MM.1S (cell line): ENCODE measurements at regions not wholly inside any gene's neighbourhood (a gene's known extent, or its start where the extent isn't known, plus 50 kb on each side); places are given as distances from the start of the nearest gene placed in this dataset.

Experiments used
- DNase-seq: peaks from one replicate; pipeline ENCODE4 v3.0.0-alpha.2; 2015
- H2AFZ ChIP-seq: fragments of 300-600 bp; sonication (generic); 2 replicates; pipeline ENCODE4 v1.6.0; 2016; ENCODE audit warnings: antibody characterized with exemption, low read length
- H3F3A ChIP-seq: fragments of 300-600 bp; sonication (generic); 2 replicates; pipeline ENCODE4 v1.6.1; 2016; ENCODE audit warnings: mild to moderate bottlenecking, antibody characterized with exemption, low read length, moderate library complexity, mixed read lengths; ENCODE audit not compliant: insufficient read depth
- H3K27ac ChIP-seq: fragments of 300-600 bp; sonication (generic); 2 replicates; pipeline ENCODE4 v1.5.1; 2016; ENCODE audit warnings: mild to moderate bottlenecking, low read length
- H3K27me3 ChIP-seq: fragments of 300-600 bp; sonication (generic); replicated peaks from 2 replicates; pipeline ENCODE4 v1.6.0; 2016; ENCODE audit warnings: low read length; ENCODE audit not compliant: insufficient read depth
- H3K36me3 ChIP-seq: fragments of 300-600 bp; sonication (generic); replicated peaks from 2 replicates; pipeline ENCODE4 v1.6.1; 2016; ENCODE audit warnings: mild to moderate bottlenecking, low read length, mixed read lengths; ENCODE audit not compliant: insufficient read depth
- H3K4me1 ChIP-seq: fragments of 300-600 bp; sonication (generic); 2 replicates; pipeline ENCODE4 v1.6.1; 2016; ENCODE audit warnings: low read length, mixed read lengths
- H3K4me2 ChIP-seq: fragments of 300-600 bp; sonication (generic); 2 replicates; pipeline ENCODE4 v1.6.0; 2016; ENCODE audit warnings: low read depth, low read length
- H3K4me3 ChIP-seq: fragments of 300-600 bp; sonication (generic); 2 replicates; pipeline ENCODE4 v1.5.1; 2016; ENCODE audit warnings: low read length, mixed read lengths
- H3K79me2 ChIP-seq: fragments of 300-600 bp; sonication (generic); 2 replicates; pipeline ENCODE4 v1.6.1; 2016; ENCODE audit warnings: mixed run types, low read length, mixed read lengths
- H3K9ac ChIP-seq: fragments of 300-600 bp; sonication (generic); 2 replicates; pipeline ENCODE4 v1.6.1; 2016; ENCODE audit warnings: low read length, mixed read lengths
- H3K9me2 ChIP-seq: fragments of 300-600 bp; sonication (generic); replicated peaks from 2 replicates; pipeline ENCODE4 v1.6.1; 2016; ENCODE audit warnings: mild to moderate bottlenecking, low read length, mixed read lengths; ENCODE audit not compliant: insufficient read depth
- H3K9me3 ChIP-seq: fragments of 300-600 bp; sonication (generic); replicated peaks from 2 replicates; pipeline ENCODE4 v1.6.1; 2016; ENCODE audit warnings: mild to moderate bottlenecking, low read length, mixed read lengths; ENCODE audit not compliant: insufficient read depth
- H4K20me1 ChIP-seq: fragments of 300-600 bp; sonication (generic); 2 replicates; pipeline ENCODE4 v1.6.1; 2016; ENCODE audit warnings: mild to moderate bottlenecking, low read length, moderate library complexity, mixed read lengths; ENCODE audit not compliant: insufficient read depth
- CTCF ChIP-seq: fragments of 300-600 bp; sonication (generic); IDR thresholded peaks from 2 replicates; pipeline ENCODE4 v1.5.1; 2016; ENCODE audit warnings: antibody characterized with exemption, low read length, mixed read lengths
- EZH2 ChIP-seq: fragments of 300-600 bp; sonication (generic); optimal IDR thresholded peaks from 2 replicates; pipeline ENCODE3; 2017; ENCODE audit warnings: low read depth, mild to moderate bottlenecking, antibody characterized with exemption, low read length, mixed read lengths
- EZH2phosphoT487 ChIP-seq: fragments of 300-600 bp; sonication (generic); IDR thresholded peaks from 2 replicates; pipeline ENCODE4 v1.6.1; 2018; ENCODE audit warnings: antibody characterized with exemption, low read length

- Histone ChIP-seq H3K27me3 (no peaks in the 10 kb centered on the region), H3K79me2 (no peaks in the 10 kb centered on the region), H3K9me2 (no peaks in the 10 kb centered on the region), H3K9me3 (no peaks in the 10 kb centered on the region), H3K27ac (no peak overlapping the region), H3K36me3 (no peaks in the 10 kb centered on the region), H3F3A (no peaks in the 10 kb centered on the region), H3K4me1 (no peaks in the 10 kb centered on the region), H3K4me2 (no peak overlapping the region), H4K20me1 (no peaks in the 10 kb centered on the region), H2AFZ (no peak overlapping the region), H3K9ac (no peak overlapping the region), H3K4me3 (no peak overlapping the region)
- DNase-seq, result no peak
- no peak for TF ChIP-seq EZH2phosphoT487
- TF ChIP-seq CTCF, result no peak
- no peak for TF ChIP-seq EZH2
Observed at GRCh38 chr11:29679996-29680395, 336.8 kb downstream of the KCNA4 start.

GRCh38 chr11:29676993-29677392 lies 339.8 kb downstream of the KCNA4 start:
- H2AFZ ChIP-seq, result no peak overlapping the region
- H3K27me3 ChIP-seq, result no peaks in the 10 kb centered on the region
- no peak overlapping the region for H3K4me3 ChIP-seq
- H3K27ac ChIP-seq, result no peak overlapping the region
- no peak for TF ChIP-seq EZH2phosphoT487
- H3K9me2 ChIP-seq, result no peaks in the 10 kb centered on the region
- H3K9me3 ChIP-seq, result no peaks in the 10 kb centered on the region
- DNase-seq, result no peak
- H3F3A ChIP-seq, result no peaks in the 10 kb centered on the region
- no peaks in the 10 kb centered on the region for H3K4me1 ChIP-seq
- H4K20me1 ChIP-seq, result no peaks in the 10 kb centered on the region
- no peaks in the 10 kb centered on the region for H3K79me2 ChIP-seq
- H3K36me3 ChIP-seq, result no peaks in the 10 kb centered on the region
- no peak overlapping the region for H3K4me2 ChIP-seq
- no peak overlapping the region for H3K9ac ChIP-seq

- Histone ChIP-seq H2AFZ (no peak overlapping the region), H3K4me1 (no peaks in the 10 kb centered on the region)
Observed at GRCh38 chr11:29669310-29669709, 347.5 kb downstream of the KCNA4 start.

GRCh38 chr11:29657709-29658108 lies 359.1 kb downstream of the KCNA4 start:
- Histone ChIP-seq H3K9me3 (no peaks in the 10 kb centered on the region), H2AFZ (no peak overlapping the region), H3K4me3 (no peak overlapping the region), H3K9me2 (no peaks in the 10 kb centered on the region), H3K4me2 (no peak overlapping the region), H3F3A (no peaks in the 10 kb centered on the region), H3K36me3 (no peaks in the 10 kb centered on the region), H4K20me1 (no peaks in the 10 kb centered on the region), H3K79me2 (no peaks in the 10 kb centered on the region), H3K27me3 (no peaks in the 10 kb centered on the region), H3K4me1 (no peaks in the 10 kb centered on the region), H3K9ac (no peak overlapping the region), H3K27ac (no peak overlapping the region)
- no peak for DNase-seq
- TF ChIP-seq EZH2 (no peak), EZH2phosphoT487 (no peak), CTCF (no peak)

More at GRCh38 chr11:29669310-29669709, 347.5 kb downstream of the KCNA4 start:
- Histone ChIP-seq H3K4me2 (no peak overlapping the region), H3K4me3 (no peak overlapping the region), H3K27me3 (no peaks in the 10 kb centered on the region), H3K79me2 (no peaks in the 10 kb centered on the region), H3K9me3 (no peaks in the 10 kb centered on the region), H3K27ac (no peak overlapping the region), H4K20me1 (no peaks in the 10 kb centered on the region), H3K36me3 (no peaks in the 10 kb centered on the region), H3K9me2 (no peaks in the 10 kb centered on the region), H3K9ac (no peak overlapping the region), H3F3A (no peaks in the 10 kb centered on the region)
- no peak for DNase-seq
- TF ChIP-seq EZH2 (no peak), CTCF (no peak), EZH2phosphoT487 (no peak)
